SK-N-SH (cell line): ENCODE measurements at regions not wholly inside any gene's neighbourhood (a gene's known extent, or its start where the extent isn't known, plus 50 kb on each side); places are given as distances from the start of the nearest gene placed in this dataset.

Experiments used
- CTCF ChIA-PET: fragments of 300-600, 350-600 bp; formaldehyde crosslinking; extraction: SDS; loops from one replicate; lab custom pipeline; 2021; lab: Yijun Ruan, JAX
- POLR2A ChIA-PET: fragments of 350-600 bp; sonication (Branson Sonifier 250); formaldehyde crosslinking; extraction: SDS; loops from one replicate; lab custom pipeline; 2020; ENCODE audit warnings: antibody characterized with exemption, inconsistent platforms; lab: Yijun Ruan, JAX
- DNase-seq: peaks from one replicate; pipeline ENCODE4 v3.0.0; 2012
- H2AFZ ChIP-seq: fragments of 200-600 bp; sonication (generic); 2 replicates; pipeline ENCODE4 v1.8.1; 2016; ENCODE audit warnings: antibody characterized with exemption, mild to moderate bottlenecking, low read depth
- H3F3A ChIP-seq: fragments of 200-600 bp; sonication (generic); replicated peaks from 2 replicates; pipeline ENCODE3; 2016; ENCODE audit warnings: antibody characterized with exemption, mild to moderate bottlenecking; ENCODE audit not compliant: insufficient read depth
- H3K27ac ChIP-seq, 2 experiments: fragments of 200-500 bp in 1 of 2; fragments of 200-600 bp in 1 of 2; sonication (Bioruptor generic) in 1 of 2; sonication (generic), shearing (Covaris generic) in 1 of 2; 2 replicates each; pipeline versions ENCODE4 v1.5.1 to v1.6.1; 2014 to 2016; ENCODE audit warnings: low read depth in 2 of 2, inconsistent platforms in 1 of 2, low read length in 1 of 2, mild to moderate bottlenecking in 1 of 2, mixed read lengths in 1 of 2
- H3K27me3 ChIP-seq: fragments of 200-600 bp; sonication (generic), shearing (Covaris generic); 2 replicates; pipeline ENCODE4 v1.6.1; 2016; ENCODE audit warnings: mixed run types; ENCODE audit not compliant: insufficient read depth
- H3K36me3 ChIP-seq, 2 experiments: fragments of 200-500 bp in 1 of 2; fragments of 200-600 bp in 1 of 2; sonication (Bioruptor generic) in 1 of 2; sonication (generic) in 1 of 2; replicated peaks in 1 of 2; 2 replicates each; pipeline versions ENCODE3 to v1.5.1; 2014 to 2016; ENCODE audit warnings: low read length in 1 of 2, mild to moderate bottlenecking in 1 of 2; ENCODE audit not compliant: insufficient read depth in 2 of 2, control insufficient read depth in 1 of 2
- H3K4me1 ChIP-seq, 2 experiments: fragments of 200-500 bp in 1 of 2; fragments of 200-600 bp in 1 of 2; sonication (Bioruptor generic) in 1 of 2; sonication (generic), shearing (Covaris generic) in 1 of 2; 2 replicates each; pipeline versions ENCODE4 v1.5.1 to v1.6.1; 2014 to 2016; ENCODE audit warnings: low read depth in 1 of 2, low read length in 1 of 2, mixed run types in 1 of 2; ENCODE audit not compliant: insufficient read depth in 2 of 2, control insufficient read depth in 1 of 2
- H3K4me2 ChIP-seq: fragments of 200-600 bp; sonication (generic), shearing (Covaris generic); 2 replicates; pipeline ENCODE4 v1.6.1; 2017; ENCODE audit warnings: mixed run types
- H3K4me3 ChIP-seq, 2 experiments: fragments of 200-500 bp in 1 of 2; fragments of 200-600 bp in 1 of 2; sonication (Bioruptor generic) in 1 of 2; sonication (generic), shearing (Covaris generic) in 1 of 2; 2 replicates each; pipeline versions ENCODE4 v1.5.1 to v1.8.1; 2014 to 2016; ENCODE audit warnings: low read depth in 2 of 2, inconsistent platforms in 1 of 2, low read length in 1 of 2, mild to moderate bottlenecking in 1 of 2, mixed read lengths in 1 of 2, moderate library complexity in 1 of 2
- H3K79me2 ChIP-seq: fragments of 200-600 bp; sonication (generic); 2 replicates; pipeline ENCODE4 v1.8.1; 2017; ENCODE audit warnings: mild to moderate bottlenecking; ENCODE audit not compliant: insufficient read depth
- H3K9ac ChIP-seq: fragments of 200-600 bp; sonication (generic); 2 replicates; pipeline ENCODE4 v1.6.1; 2017; ENCODE audit warnings: mixed run types
- H3K9me2 ChIP-seq: fragments of 200-600 bp; sonication (generic); 2 replicates; pipeline ENCODE4 v1.6.1; 2017; ENCODE audit warnings: mixed run types
- H3K9me3 ChIP-seq: fragments of 200-600 bp; sonication (generic); 2 replicates; pipeline ENCODE4 v1.6.1; 2017; ENCODE audit warnings: mixed run types, mild to moderate bottlenecking, moderate library complexity
- H4K20me1 ChIP-seq: fragments of 200-600 bp; sonication (generic); 2 replicates; pipeline ENCODE4 v1.6.1; 2017; ENCODE audit warnings: mild to moderate bottlenecking, mixed run types; ENCODE audit not compliant: insufficient read depth
- CTCF ChIP-seq: fragments of 200-600 bp; sonication (generic); IDR thresholded peaks from 2 replicates; pipeline ENCODE4 v1.6.1; 2017; ENCODE audit warnings: antibody characterized with exemption, mild to moderate bottlenecking, moderate library complexity
- FOXM1 ChIP-seq: IDR thresholded peaks from 2 replicates; pipeline ENCODE4 v1.4.0; 2012; ENCODE audit warnings: low read depth, mild to moderate bottlenecking
- GATA2 ChIP-seq: sonication (generic); formaldehyde crosslinking; IDR thresholded peaks from 2 replicates; pipeline ENCODE4 v1.5.0; 2020; ENCODE audit warnings: mild to moderate bottlenecking, missing genetic modification reagents
- IRF3 ChIP-seq: fragments of 150-350 bp; IDR thresholded peaks from 2 replicates; pipeline ENCODE4 v1.6.1; 2016; ENCODE audit warnings: mild to moderate bottlenecking, low read depth, low read length
- MAX ChIP-seq: IDR thresholded peaks from 2 replicates; pipeline ENCODE4 v1.4.0; 2012; ENCODE audit warnings: low read depth
- MXI1 ChIP-seq: IDR thresholded peaks from 2 replicates; pipeline ENCODE4 v1.6.1; 2012; ENCODE audit warnings: mild to moderate bottlenecking, low read depth, low read length, improper control_type of control experiment
- POLR2AphosphoS5 ChIP-seq: IDR thresholded peaks from 2 replicates; pipeline ENCODE4 v1.6.1; 2012; ENCODE audit warnings: low read depth, low read length
- RXRA ChIP-seq: IDR thresholded peaks from 2 replicates; pipeline ENCODE4 v1.4.0; 2012; ENCODE audit warnings: low read depth, mild to moderate bottlenecking, borderline replicate concordance
- TCF12 ChIP-seq: IDR thresholded peaks from 2 replicates; pipeline ENCODE4 v1.4.0; 2012
- TEAD4 ChIP-seq: IDR thresholded peaks from 2 replicates; pipeline ENCODE4 v1.4.0; 2012; ENCODE audit warnings: mild to moderate bottlenecking, borderline replicate concordance; ENCODE audit not compliant: insufficient read depth
- WGBS: methylation state at CpG from one replicate; pipeline ENCODE4 v1.1.6; 2017; ENCODE audit warnings: low lambda C conversion rate; 5-methylcytosine and 5-hydroxymethylcytosine counted together
- TF ChIP-seq, protein P1 (sequence below): IDR thresholded peaks from 2 replicates; pipeline ENCODE4 v1.4.0; 2012; ENCODE audit warnings: low read depth, borderline replicate concordance
- TF ChIP-seq, protein P2 (sequence below): IDR thresholded peaks from 2 replicates; pipeline ENCODE4 v1.4.0; 2012; ENCODE audit warnings: low read depth, borderline replicate concordance

DNA sequence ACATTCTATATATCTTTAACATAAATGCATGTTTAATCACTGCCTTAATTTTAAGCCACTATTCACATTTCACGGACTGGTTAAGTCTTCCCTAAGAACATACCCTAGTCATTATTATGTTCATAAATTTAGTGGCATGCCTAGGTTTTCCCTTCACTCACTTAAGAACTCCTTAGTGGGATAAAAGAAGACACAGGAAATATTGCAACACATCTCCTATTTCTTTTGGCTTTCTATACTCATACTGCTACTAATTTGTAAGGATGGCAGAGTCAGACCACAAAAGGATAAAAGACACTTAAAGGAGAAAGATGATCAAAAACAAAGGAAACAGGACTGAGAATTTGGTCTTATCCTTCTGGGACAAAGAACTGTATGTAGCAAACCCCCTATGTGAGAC lies 951.4 kb downstream of the SORCS3 start:
- 48% methylated on average over 1 of the region's 1 CpG for WGBS
- no peak overlapping the region for H3K27ac ChIP-seq
- DNase-seq = no peak
- no peaks in the 10 kb centered on the region for H3K4me1 ChIP-seq
- H2AFZ ChIP-seq = no peak overlapping the region
- ChIA-PET POLR2A (no interaction called here), CTCF (interaction anchor here (0.9 kb wide), 1 partner anchor 12 kb away, joined by 4 read pairs; no protein-coding TSS in a partner anchor)
- no peak overlapping the region for H3K9ac ChIP-seq
- H3K4me3 ChIP-seq = no peak overlapping the region
- no peaks in the 10 kb centered on the region for H3K36me3 ChIP-seq
- TF ChIP-seq, protein P1, sequence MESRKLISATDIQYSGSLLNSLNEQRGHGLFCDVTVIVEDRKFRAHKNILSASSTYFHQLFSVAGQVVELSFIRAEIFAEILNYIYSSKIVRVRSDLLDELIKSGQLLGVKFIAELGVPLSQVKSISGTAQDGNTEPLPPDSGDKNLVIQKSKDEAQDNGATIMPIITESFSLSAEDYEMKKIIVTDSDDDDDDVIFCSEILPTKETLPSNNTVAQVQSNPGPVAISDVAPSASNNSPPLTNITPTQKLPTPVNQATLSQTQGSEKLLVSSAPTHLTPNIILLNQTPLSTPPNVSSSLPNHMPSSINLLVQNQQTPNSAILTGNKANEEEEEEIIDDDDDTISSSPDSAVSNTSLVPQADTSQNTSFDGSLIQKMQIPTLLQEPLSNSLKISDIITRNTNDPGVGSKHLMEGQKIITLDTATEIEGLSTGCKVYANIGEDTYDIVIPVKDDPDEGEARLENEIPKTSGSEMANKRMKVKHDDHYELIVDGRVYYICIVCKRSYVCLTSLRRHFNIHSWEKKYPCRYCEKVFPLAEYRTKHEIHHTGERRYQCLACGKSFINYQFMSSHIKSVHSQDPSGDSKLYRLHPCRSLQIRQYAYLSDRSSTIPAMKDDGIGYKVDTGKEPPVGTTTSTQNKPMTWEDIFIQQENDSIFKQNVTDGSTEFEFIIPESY = no peak
- no peak for TF ChIP-seq MAX
- no peak for TF ChIP-seq MXI1
- no peak for TF ChIP-seq TEAD4
- TF ChIP-seq RXRA = no peak
- TF ChIP-seq CTCF = no peak
- TF ChIP-seq, protein P2, sequence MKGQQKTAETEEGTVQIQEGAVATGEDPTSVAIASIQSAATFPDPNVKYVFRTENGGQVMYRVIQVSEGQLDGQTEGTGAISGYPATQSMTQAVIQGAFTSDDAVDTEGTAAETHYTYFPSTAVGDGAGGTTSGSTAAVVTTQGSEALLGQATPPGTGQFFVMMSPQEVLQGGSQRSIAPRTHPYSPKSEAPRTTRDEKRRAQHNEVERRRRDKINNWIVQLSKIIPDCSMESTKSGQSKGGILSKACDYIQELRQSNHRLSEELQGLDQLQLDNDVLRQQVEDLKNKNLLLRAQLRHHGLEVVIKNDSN = no peak
- no peak for TF ChIP-seq IRF3
- TF ChIP-seq FOXM1 = no peak
- TF ChIP-seq GATA2 (CRISPR knock-in tag) = no peak
- no peak for TF ChIP-seq POLR2AphosphoS5
- TF ChIP-seq TCF12 = no peak
- no peaks in the 10 kb centered on the region for H3F3A ChIP-seq
- no peaks in the 10 kb centered on the region for H3K27me3 ChIP-seq
- no peaks in the 10 kb centered on the region for H3K9me2 ChIP-seq
- 0 out of 2 replicates have a peak, but pooled peaks cover 4% of the 10 kb centered on the region for H3K9me3 ChIP-seq
- H4K20me1 ChIP-seq = no peaks in the 10 kb centered on the region
- no peaks in the 10 kb centered on the region for H3K79me2 ChIP-seq
- no peak overlapping the region for H3K4me2 ChIP-seq
